Liver (tissue), 8 donors: ENCODE measurements at regions not wholly inside any gene's neighbourhood (a gene's known extent, or its start where the extent isn't known, plus 50 kb on each side); places are given as distances from the start of the nearest gene placed in this dataset.

Experiments used
- DNase-seq: peaks from one replicate; pipeline ENCODE4 v3.0.0-alpha.2; 2017; ENCODE audit warnings: low spot score
- H3K27ac ChIP-seq, 2 donors: one replicate each; pipeline ENCODE4 v1.7.0; 2013; ENCODE audit warnings: inconsistent platforms in 2 of 2, low read length in 2 of 2, control low read depth in 1 of 2, low read depth in 1 of 2, mild to moderate bottlenecking in 1 of 2
- H3K27me3 ChIP-seq, 4 donors: one replicate each; pipeline versions ENCODE4 v1.6.1 to v1.7.0; 2013; ENCODE audit warnings: low read length in 3 of 4, inconsistent platforms in 1 of 4, mild to moderate bottlenecking in 1 of 4, moderate library complexity in 1 of 4; ENCODE audit not compliant: control insufficient read depth in 4 of 4, insufficient read depth in 4 of 4
- H3K36me3 ChIP-seq, 4 donors: one replicate each; pipeline versions ENCODE4 v1.6.1 to v1.7.0; 2013; ENCODE audit warnings: low read length in 3 of 4, mild to moderate bottlenecking in 3 of 4, low read depth in 1 of 4, moderate library complexity in 1 of 4; ENCODE audit not compliant: control insufficient read depth in 4 of 4, insufficient read depth in 3 of 4
- H3K4me1 ChIP-seq, 4 donors: one replicate each; pipeline versions ENCODE4 v1.6.1 to v1.7.0; 2013; ENCODE audit warnings: low read length in 3 of 4, mild to moderate bottlenecking in 3 of 4, moderate library complexity in 1 of 4; ENCODE audit not compliant: control insufficient read depth in 4 of 4, insufficient read depth in 4 of 4
- H3K4me3 ChIP-seq, 3 donors: one replicate each; pipeline versions ENCODE4 v1.6.1 to v1.7.0; 2013; ENCODE audit warnings: low read length in 3 of 3, control low read depth in 1 of 3, low read depth in 1 of 3, mild to moderate bottlenecking in 1 of 3
- H3K9ac ChIP-seq, 2 donors: one replicate each; pipeline ENCODE4 v1.7.0; 2013; ENCODE audit warnings: low read length in 2 of 2, mild to moderate bottlenecking in 2 of 2, moderate library complexity in 2 of 2, control low read depth in 1 of 2, low read depth in 1 of 2
- H3K9me3 ChIP-seq, 4 donors: one replicate each; pipeline versions ENCODE4 v1.6.1 to v1.7.0; 2013; ENCODE audit warnings: low read length in 3 of 4; ENCODE audit not compliant: control insufficient read depth in 4 of 4
- EGR1 ChIP-seq, 2 donors: IDR thresholded peaks; 2 replicates each; pipeline ENCODE4 v1.6.1; 2016 to 2018; ENCODE audit warnings: antibody characterized with exemption in 2 of 2, low read depth in 2 of 2
- FOXA1 ChIP-seq: IDR thresholded peaks from 2 replicates; pipeline ENCODE4 v1.6.1; 2016; ENCODE audit warnings: antibody characterized with exemption
- FOXA2 ChIP-seq: IDR thresholded peaks from 2 replicates; pipeline ENCODE4 v1.6.1; 2016; ENCODE audit warnings: antibody characterized with exemption
- GABPA ChIP-seq, 2 donors: IDR thresholded peaks in 1 of 2; conservative IDR thresholded peaks in 1 of 2; 2 replicates each; pipeline ENCODE4 v1.6.1; 2016; ENCODE audit warnings: antibody characterized with exemption in 2 of 2, mild to moderate bottlenecking in 1 of 2, moderate library complexity in 1 of 2
- HNF4A ChIP-seq, 2 donors: conservative IDR thresholded peaks; 2 replicates each; pipeline ENCODE4 v1.6.1; 2016; ENCODE audit warnings: antibody characterized with exemption in 2 of 2, mild to moderate bottlenecking in 2 of 2
- HNF4G ChIP-seq: IDR thresholded peaks from 2 replicates; pipeline ENCODE4 v1.6.1; 2016; ENCODE audit warnings: antibody characterized with exemption
- JUND ChIP-seq, 2 donors: IDR thresholded peaks; 2 replicates each; pipeline ENCODE4 v1.6.1; 2016; ENCODE audit warnings: antibody characterized with exemption in 2 of 2
- RAD21 ChIP-seq, 2 donors: IDR thresholded peaks; 2 replicates each; pipeline ENCODE4 v1.6.1; 2016; ENCODE audit warnings: antibody characterized with exemption in 2 of 2, mild to moderate bottlenecking in 2 of 2
- RXRA ChIP-seq, 2 donors: IDR thresholded peaks; 2 replicates each; pipeline ENCODE4 v1.6.1; 2017 to 2018; ENCODE audit warnings: antibody characterized with exemption in 2 of 2, mild to moderate bottlenecking in 1 of 2
- SP1 ChIP-seq: IDR thresholded peaks from 2 replicates; pipeline ENCODE4 v1.6.1; 2018; ENCODE audit warnings: antibody characterized with exemption, mild to moderate bottlenecking
- TAF1 ChIP-seq: conservative IDR thresholded peaks from 2 replicates; pipeline ENCODE4 v1.6.1; 2016; ENCODE audit warnings: antibody characterized with exemption, mild to moderate bottlenecking
- YY1 ChIP-seq: IDR thresholded peaks from 2 replicates; pipeline ENCODE4 v1.6.1; 2016; ENCODE audit warnings: antibody characterized with exemption, mild to moderate bottlenecking
- WGBS: extraction: QIAGEN DNeasy Blood & Tissue Kit; methylation state at CpG from one replicate; pipeline ENCODE4 v1.1.7; 2013; 5-methylcytosine and 5-hydroxymethylcytosine counted together
- TF ChIP-seq, protein P1 (sequence below): IDR thresholded peaks from 2 replicates; pipeline ENCODE4 v1.6.1; 2016; ENCODE audit warnings: antibody characterized with exemption
- TF ChIP-seq, protein P2 (sequence below): IDR thresholded peaks from 2 replicates; pipeline ENCODE4 v1.6.1; 2016; ENCODE audit warnings: antibody characterized with exemption
- TF ChIP-seq, protein P3 (sequence below): IDR thresholded peaks from 2 replicates; pipeline ENCODE4 v1.6.1; 2016; ENCODE audit warnings: antibody characterized with exemption, mild to moderate bottlenecking
- TF ChIP-seq, protein P4 (sequence below): IDR thresholded peaks from 2 replicates; pipeline ENCODE4 v1.6.1; 2016; ENCODE audit warnings: antibody characterized with exemption
- TF ChIP-seq, protein P5 (sequence below): fragments of 150-350 bp; IDR thresholded peaks from 2 replicates; pipeline ENCODE4 v1.5.1; 2017; ENCODE audit warnings: improper control_type of control experiment, low read depth, low read length; ENCODE audit not compliant: missing input control
- donor health status: healthy.
- donor health status: healthy.
- donor health status: healthy.
- donor health status: healthy.
- donor health status: healthy.

DNA sequence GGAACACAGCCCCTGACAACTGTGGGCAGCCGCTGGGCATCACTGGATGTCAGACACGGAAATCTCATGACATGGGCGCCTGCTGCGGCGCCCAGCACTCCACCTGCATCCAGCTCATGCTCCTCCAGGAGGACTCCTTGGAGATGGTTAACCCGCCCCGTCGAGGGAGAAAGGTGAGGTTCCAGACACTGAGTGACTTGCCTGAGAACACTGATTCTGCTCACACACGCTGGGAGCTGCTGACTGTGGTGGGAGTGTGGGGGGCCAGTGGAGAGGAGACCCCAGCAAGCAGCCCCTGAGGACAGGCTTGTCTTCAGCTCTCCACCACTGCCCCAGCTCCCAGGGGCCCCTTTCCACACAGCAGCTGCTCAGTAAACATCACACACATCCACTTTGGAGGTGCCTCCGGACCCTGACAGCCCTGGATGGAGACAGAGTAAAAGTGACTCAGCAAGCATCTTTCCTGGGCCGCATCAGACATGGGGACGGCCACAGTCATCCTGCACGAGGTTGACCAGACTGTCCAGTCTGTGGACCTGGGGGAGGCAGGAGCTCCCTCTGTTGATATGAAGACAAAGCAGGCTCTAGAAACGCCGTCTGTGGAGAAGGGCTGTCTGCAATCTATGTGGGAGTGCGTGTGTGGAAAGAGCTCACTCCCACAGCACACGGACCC lies 283.7 kb upstream of the IRX4 start:
- Histone ChIP-seq H3K9me3 (no peaks in the 10 kb centered on the region), H3K4me1 (no peaks in the 10 kb centered on the region), H3K9ac (no peak overlapping the region), H3K27ac (no peak overlapping the region), H3K4me3 (no peak overlapping the region), H3K36me3 (no peaks in the 10 kb centered on the region), H3K27me3 (peaks cover 0 to 6% (median 2%) of the 10 kb centered on the region in 4 donors)
- 78% methylated on average over 17 of the region's 17 CpGs for WGBS
- TF ChIP-seq GABPA (IDR thresholded peaks at IDR 0.05 in 1 of 2, conservative IDR thresholded peaks at IDR 0.05 in 1 of 2) (no peak), HNF4G (no peak), RXRA (IDR thresholded peaks at IDR 0.05) (no peak), EGR1 (IDR thresholded peaks at IDR 0.05; ENCODE audit: low read depth in 2 of 2) (no peak), JUND (IDR thresholded peaks at IDR 0.05) (no peak), SP1 (no peak), FOXA1 (no peak), HNF4A (conservative IDR thresholded peaks at IDR 0.05) (no peak), RAD21 (IDR thresholded peaks at IDR 0.05) (no peak), FOXA2 (no peak), YY1 (no peak), TAF1 (no peak)
- TF ChIP-seq, protein P1, sequence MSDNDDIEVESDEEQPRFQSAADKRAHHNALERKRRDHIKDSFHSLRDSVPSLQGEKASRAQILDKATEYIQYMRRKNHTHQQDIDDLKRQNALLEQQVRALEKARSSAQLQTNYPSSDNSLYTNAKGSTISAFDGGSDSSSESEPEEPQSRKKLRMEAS: no peak
- TF ChIP-seq, protein P2, sequence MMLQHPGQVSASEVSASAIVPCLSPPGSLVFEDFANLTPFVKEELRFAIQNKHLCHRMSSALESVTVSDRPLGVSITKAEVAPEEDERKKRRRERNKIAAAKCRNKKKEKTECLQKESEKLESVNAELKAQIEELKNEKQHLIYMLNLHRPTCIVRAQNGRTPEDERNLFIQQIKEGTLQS: no peak
- TF ChIP-seq, protein P3, sequence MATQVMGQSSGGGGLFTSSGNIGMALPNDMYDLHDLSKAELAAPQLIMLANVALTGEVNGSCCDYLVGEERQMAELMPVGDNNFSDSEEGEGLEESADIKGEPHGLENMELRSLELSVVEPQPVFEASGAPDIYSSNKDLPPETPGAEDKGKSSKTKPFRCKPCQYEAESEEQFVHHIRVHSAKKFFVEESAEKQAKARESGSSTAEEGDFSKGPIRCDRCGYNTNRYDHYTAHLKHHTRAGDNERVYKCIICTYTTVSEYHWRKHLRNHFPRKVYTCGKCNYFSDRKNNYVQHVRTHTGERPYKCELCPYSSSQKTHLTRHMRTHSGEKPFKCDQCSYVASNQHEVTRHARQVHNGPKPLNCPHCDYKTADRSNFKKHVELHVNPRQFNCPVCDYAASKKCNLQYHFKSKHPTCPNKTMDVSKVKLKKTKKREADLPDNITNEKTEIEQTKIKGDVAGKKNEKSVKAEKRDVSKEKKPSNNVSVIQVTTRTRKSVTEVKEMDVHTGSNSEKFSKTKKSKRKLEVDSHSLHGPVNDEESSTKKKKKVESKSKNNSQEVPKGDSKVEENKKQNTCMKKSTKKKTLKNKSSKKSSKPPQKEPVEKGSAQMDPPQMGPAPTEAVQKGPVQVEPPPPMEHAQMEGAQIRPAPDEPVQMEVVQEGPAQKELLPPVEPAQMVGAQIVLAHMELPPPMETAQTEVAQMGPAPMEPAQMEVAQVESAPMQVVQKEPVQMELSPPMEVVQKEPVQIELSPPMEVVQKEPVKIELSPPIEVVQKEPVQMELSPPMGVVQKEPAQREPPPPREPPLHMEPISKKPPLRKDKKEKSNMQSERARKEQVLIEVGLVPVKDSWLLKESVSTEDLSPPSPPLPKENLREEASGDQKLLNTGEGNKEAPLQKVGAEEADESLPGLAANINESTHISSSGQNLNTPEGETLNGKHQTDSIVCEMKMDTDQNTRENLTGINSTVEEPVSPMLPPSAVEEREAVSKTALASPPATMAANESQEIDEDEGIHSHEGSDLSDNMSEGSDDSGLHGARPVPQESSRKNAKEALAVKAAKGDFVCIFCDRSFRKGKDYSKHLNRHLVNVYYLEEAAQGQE: no peak
- TF ChIP-seq, protein P4, sequence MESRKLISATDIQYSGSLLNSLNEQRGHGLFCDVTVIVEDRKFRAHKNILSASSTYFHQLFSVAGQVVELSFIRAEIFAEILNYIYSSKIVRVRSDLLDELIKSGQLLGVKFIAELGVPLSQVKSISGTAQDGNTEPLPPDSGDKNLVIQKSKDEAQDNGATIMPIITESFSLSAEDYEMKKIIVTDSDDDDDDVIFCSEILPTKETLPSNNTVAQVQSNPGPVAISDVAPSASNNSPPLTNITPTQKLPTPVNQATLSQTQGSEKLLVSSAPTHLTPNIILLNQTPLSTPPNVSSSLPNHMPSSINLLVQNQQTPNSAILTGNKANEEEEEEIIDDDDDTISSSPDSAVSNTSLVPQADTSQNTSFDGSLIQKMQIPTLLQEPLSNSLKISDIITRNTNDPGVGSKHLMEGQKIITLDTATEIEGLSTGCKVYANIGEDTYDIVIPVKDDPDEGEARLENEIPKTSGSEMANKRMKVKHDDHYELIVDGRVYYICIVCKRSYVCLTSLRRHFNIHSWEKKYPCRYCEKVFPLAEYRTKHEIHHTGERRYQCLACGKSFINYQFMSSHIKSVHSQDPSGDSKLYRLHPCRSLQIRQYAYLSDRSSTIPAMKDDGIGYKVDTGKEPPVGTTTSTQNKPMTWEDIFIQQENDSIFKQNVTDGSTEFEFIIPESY: no peak
- TF ChIP-seq, protein P5, sequence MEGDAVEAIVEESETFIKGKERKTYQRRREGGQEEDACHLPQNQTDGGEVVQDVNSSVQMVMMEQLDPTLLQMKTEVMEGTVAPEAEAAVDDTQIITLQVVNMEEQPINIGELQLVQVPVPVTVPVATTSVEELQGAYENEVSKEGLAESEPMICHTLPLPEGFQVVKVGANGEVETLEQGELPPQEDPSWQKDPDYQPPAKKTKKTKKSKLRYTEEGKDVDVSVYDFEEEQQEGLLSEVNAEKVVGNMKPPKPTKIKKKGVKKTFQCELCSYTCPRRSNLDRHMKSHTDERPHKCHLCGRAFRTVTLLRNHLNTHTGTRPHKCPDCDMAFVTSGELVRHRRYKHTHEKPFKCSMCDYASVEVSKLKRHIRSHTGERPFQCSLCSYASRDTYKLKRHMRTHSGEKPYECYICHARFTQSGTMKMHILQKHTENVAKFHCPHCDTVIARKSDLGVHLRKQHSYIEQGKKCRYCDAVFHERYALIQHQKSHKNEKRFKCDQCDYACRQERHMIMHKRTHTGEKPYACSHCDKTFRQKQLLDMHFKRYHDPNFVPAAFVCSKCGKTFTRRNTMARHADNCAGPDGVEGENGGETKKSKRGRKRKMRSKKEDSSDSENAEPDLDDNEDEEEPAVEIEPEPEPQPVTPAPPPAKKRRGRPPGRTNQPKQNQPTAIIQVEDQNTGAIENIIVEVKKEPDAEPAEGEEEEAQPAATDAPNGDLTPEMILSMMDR: no peak
- DNase-seq: no peak
